LNCAP (cell line): ENCODE measurements at regions not wholly inside any gene's neighbourhood (a gene's known extent, or its start where the extent isn't known, plus 50 kb on each side); places are given as distances from the start of the nearest gene placed in this dataset.

Experiments used
- CTCF ChIP-seq: fragments of 450-650 bp; IDR thresholded peaks from 2 replicates; pipeline ENCODE4 v1.5.1; 2017; ENCODE audit warnings: mild to moderate bottlenecking

GRCh38 chr12:114836609-114837008 is 152.6 kb upstream of the TBX3 start:
- TF ChIP-seq CTCF, result no peak

- TF ChIP-seq CTCF, result no peak
These were observed 151.1 kb upstream of the TBX3 start for GRCh38 chr12:114835031-114835430.

- TF ChIP-seq CTCF, result no peak
These were observed 150.6 kb upstream of the TBX3 start for GRCh38 chr12:114834621-114835020.

- TF ChIP-seq CTCF, result no peak
These were observed 145.9 kb upstream of the TBX3 start for GRCh38 chr12:114829833-114830232.

- no peak for TF ChIP-seq CTCF
These were observed 143.5 kb upstream of the TBX3 start for GRCh38 chr12:114827461-114827860.

GRCh38 chr12:114826244-114826643 is 142.3 kb upstream of the TBX3 start:
- TF ChIP-seq CTCF, result no peak

GRCh38 chr12:114823724-114824123 is 139.7 kb upstream of the TBX3 start:
- TF ChIP-seq CTCF, result no peak

GRCh38 chr12:114821570-114821969 is 137.6 kb upstream of the TBX3 start:
- TF ChIP-seq CTCF, result no peak
